Hepatocyte (in vitro differentiated cells): ENCODE measurements at regions not wholly inside any gene's neighbourhood (a gene's known extent, or its start where the extent isn't known, plus 50 kb on each side); places are given as distances from the start of the nearest gene placed in this dataset.

Experiments used
- EZH2 ChIP-seq: fragments of 200-600 bp; sonication (generic); IDR thresholded peaks from 2 replicates; pipeline ENCODE4 v1.6.1; 2016; ENCODE audit warnings: antibody characterized with exemption, mild to moderate bottlenecking, borderline replicate concordance
- TF ChIP-seq, protein P1 (sequence below): fragments of 200-600 bp; sonication (generic); IDR thresholded peaks from 2 replicates; pipeline ENCODE4 v1.5.1; 2016; ENCODE audit warnings: antibody characterized with exemption, mild to moderate bottlenecking; ENCODE audit not compliant: poor library complexity

DNA sequence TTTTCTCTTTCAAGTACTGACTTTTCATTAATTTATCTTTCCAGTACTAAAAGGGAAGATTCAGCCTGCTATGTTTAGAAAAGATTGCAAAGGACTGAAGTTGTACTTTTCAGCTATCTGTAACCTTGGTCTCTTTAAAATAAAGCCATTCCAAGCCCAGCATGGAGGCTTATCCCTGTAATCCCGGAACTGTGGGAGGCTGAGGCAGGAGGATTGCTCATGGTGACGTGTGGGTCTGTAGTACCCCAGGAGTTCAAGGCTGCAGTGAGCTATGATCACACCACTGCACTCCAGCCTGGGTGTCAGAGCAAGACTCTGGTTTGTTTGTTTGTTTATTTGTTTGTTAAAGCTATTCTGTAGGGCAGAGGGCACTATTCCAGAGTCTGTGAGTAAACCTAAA is 50.6 kb upstream of the TMEM170B start:
- TF ChIP-seq, protein P1, sequence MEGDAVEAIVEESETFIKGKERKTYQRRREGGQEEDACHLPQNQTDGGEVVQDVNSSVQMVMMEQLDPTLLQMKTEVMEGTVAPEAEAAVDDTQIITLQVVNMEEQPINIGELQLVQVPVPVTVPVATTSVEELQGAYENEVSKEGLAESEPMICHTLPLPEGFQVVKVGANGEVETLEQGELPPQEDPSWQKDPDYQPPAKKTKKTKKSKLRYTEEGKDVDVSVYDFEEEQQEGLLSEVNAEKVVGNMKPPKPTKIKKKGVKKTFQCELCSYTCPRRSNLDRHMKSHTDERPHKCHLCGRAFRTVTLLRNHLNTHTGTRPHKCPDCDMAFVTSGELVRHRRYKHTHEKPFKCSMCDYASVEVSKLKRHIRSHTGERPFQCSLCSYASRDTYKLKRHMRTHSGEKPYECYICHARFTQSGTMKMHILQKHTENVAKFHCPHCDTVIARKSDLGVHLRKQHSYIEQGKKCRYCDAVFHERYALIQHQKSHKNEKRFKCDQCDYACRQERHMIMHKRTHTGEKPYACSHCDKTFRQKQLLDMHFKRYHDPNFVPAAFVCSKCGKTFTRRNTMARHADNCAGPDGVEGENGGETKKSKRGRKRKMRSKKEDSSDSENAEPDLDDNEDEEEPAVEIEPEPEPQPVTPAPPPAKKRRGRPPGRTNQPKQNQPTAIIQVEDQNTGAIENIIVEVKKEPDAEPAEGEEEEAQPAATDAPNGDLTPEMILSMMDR: no peak
- TF ChIP-seq EZH2: no peak
